Endometrial microvascular endothelial cells (primary cell): ENCODE measurements at regions not wholly inside any gene's neighbourhood (a gene's known extent, or its start where the extent isn't known, plus 50 kb on each side); places are given as distances from the start of the nearest gene placed in this dataset.
"Not testable (repeated sequence)": the region's sequence is repeated elsewhere in the genome, so short reads cannot be mapped to it uniquely, and the experiment has no call there.

Source experiments
- in situ Hi-C: cut with HindIII; loops from 2 replicates; pipeline ENCODE4 v1.10.0; 2017; ENCODE audit warnings: low sequenced_read_pairs, low pct_unique_long_range_greater_than_20kb; ENCODE audit errors: inconsistent ontology term

DNA sequence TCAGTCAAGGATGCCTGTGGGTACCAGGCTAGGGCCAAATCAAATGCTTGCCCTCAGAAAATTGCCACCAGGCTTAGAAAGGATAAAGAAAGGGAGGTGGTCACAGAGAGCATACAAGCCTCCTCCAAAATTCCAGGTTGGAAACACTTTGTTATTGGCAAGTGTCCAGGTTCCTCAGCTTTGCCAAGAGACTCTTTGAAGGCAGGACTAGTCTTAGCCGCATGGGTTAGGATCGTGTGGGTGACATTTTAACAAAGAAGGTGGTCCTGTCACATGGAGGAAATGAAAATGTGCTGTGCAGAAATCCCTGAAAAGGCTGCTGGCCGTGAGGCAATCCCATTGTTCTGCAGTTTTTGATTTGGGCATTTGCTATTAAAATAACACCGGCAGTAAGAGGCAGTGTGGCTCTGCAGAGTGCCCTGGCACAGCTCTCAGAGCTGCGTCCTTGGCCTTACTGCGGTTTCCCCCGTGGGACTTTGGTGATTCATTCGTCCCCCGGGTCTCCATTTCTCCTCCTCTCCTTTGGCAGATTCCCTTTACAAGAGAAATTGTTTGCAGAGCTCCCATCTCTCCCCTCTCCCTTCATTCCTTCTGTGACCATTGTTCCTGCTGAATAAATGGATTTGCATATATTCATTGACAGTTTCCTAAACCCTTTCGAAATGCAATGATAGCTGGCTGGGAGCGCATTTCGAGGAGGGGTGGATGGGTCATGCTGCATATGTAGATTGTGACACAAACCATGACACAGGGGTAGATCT is 187.3 kb downstream of the VAPA start:
- in situ Hi-C loops, result no loop called here

DNA sequence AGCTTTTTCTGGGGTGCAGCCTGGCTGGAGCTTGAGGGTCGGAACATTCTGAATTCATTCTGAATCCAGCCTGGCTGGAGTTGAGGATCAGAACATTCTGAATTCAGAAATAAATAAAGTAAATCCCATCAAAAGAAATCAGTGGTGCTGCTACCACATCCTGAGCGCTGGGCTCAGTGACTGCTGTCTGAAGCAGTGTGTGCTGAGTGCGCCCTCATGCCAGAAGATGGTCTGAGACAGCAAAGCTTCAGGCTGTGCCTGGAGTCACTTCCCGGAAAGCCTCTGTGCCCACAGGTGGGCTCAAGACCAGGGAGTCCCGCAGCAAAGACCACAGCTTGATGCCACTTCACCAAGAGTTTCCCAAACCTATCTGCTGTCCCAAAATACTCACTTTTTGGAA is 187.9 kb downstream of the VAPA start:
- in situ Hi-C loops, result no loop called here

DNA sequence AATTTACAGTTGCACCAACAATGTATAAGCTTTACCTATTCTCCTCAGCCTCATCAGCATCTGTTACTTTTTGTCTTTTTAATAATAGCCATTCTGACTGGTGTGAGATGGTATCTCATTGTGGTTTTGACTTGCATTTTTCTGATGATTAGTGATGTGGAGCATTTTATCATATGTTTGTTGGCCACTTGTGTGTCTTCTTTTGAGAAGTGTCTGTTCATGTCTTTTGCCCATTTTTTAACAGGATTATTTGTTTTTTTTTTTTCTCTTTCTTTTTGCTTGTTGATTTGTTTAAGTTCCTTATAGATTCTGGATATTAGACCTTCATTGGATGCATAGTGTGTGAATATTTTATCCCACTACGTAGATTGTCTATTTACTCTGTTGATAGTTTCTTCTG is 191.3 kb downstream of the VAPA start:
- in situ Hi-C loops, result not testable (repeated sequence)

DNA sequence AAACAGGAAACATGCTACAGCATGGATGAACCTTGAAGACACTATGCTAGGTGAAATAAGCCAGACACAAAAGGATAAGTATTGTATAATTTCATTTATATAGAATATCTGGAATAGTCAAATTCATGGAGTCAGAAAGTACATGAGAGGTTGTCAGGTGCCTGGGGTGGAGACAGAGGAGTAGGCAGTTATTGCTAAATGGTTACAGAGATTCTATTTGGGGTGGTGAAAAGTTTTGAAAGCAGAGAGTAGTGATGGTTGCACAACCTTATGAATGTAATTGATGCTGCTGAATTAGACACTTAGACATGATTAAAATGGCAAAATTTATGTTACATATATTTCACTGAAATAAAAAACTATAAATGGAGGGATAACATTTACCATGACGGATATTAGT is 197.4 kb downstream of the VAPA start:
- in situ Hi-C loops, result no loop called here

- in situ Hi-C loops, result no loop called here
Observed at GRCh38 chr18:10111944-10112343, 198.1 kb downstream of the VAPA start.

- in situ Hi-C loops, result no loop called here
Observed at GRCh38 chr18:10113121-10114022, 199.6 kb downstream of the VAPA start.

DNA sequence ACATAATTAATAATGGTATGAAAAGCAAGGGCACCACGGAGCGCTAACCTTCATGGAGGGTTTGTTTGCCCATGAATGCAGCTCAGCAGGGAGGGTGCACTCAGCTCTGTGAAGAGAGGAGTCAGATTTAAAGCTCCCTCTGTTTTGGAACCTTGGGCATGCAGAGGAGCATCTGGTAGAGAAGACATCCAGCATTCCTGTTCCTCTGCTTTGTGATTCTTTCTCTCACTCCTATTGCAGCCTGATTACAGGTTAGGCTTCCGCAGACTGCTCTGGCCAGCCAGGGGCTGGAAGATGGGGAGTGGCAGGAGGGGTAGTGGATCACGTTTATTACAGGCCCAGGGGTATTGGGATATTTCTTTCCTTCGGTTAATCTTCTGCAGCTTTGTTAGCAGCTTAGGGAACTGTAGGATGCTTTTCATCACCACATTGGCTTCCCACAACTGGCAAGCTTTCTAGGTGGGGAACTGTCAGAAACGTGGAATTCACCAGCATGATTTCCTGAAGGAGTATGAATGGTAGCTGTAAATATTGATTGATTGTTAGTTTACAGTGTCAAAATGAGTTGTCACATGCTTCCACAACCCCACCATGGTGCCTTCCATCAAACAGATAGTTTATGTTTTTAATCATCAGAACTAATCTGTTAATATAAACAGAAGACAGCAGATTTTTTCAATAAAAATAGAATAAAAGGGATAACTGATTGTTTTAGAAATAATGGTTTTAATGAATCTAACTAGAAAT is 201.1 kb downstream of the VAPA start:
- in situ Hi-C loops, result no loop called here

DNA sequence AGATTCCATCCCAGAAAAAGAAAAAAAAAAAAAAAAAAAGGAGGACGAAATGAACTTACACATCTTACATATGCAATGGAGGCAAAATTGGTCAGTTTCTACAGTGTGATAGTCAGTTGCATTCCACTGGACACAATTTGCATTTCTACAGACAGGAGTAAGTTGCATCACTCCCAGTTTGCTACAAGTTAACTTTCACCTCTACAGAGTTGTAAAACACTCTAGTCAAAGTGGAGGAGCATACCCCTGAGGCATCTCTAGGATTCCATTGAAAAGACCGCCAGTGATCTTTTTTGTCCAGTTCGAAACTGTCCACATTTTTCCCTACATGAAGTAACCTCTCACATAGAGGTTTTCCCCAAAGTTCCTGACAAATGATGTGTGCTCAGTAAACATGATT is 202.8 kb downstream of the VAPA start:
- in situ Hi-C loops, result no loop called here

DNA sequence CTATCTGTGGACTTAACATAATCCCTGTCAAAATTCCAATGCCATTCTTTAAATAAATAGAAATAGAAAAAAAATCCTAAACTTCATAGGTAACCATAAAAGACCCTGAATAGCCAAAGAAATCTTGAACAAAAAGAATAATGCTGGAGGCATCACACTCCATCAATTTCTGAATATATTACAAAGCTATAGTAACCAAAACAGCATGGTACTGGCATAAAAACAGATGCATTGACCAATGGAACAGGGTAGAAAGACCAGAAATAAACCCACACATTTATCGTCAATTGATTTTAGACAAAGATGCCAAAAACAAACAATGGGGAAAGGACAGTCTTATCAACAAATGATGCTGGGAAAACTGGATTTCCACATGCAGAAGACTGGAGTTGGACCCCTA is 205.7 kb downstream of the VAPA start:
- in situ Hi-C loops, result no loop called here

DNA sequence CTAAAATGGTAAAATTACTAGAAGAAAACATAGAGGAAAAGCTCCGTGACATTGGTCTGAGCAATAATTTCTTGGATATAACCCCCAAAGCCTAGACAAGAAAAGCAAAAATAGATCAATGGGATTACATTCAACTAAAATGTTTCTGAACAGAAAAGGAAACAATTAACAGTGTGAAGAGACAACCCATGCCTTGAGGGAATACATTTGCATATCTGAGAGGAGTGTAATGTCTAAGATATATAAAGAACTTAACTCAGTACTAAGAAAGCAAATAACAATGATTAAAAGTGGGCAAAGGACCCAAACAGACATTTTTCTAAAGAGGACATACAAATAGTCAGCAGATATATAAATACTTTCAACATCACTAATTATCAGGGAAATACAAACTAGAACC is 206.2 kb downstream of the VAPA start:
- in situ Hi-C loops, result no loop called here

- in situ Hi-C loops, result no loop called here
Observed at GRCh38 chr18:10120622-10121021, 206.8 kb downstream of the VAPA start.

- in situ Hi-C loops, result no loop called here
Observed at GRCh38 chr18:10121028-10121427, 207.2 kb downstream of the VAPA start.

DNA sequence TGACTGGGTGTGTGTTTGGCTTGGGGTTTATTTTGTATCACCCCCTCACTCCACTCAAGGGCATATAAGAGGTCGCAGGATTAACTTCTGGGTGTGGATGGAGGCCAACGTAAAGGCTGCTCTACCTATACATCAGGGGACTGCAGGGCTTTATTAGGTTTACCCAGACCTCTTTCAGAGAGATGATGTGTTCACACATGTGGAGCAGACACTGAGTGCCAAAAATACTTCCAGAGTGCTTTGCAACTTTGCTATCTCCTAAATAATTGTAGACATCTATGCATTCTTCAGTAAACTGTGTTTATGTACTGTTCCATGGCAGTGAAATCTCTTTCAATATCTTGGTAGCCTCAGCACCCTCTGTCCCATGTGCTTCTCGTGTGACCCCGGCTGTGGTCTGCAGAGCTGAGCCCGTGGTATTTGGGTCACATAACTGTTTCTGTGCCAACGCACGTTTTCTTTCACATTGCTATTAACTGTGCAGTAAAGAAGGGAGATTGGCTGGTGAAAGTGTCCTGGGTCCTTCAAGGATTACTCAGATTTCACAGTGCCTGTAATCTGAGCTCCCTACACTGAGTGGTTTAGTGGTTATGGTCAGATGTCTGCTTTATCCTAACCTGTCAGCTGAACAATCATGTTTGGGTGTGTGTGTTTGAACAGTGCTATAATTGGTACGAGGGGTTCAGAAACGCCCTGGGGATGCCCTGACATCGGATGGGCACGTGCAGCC is 208.1 kb downstream of the VAPA start:
- in situ Hi-C loops, result no loop called here

DNA sequence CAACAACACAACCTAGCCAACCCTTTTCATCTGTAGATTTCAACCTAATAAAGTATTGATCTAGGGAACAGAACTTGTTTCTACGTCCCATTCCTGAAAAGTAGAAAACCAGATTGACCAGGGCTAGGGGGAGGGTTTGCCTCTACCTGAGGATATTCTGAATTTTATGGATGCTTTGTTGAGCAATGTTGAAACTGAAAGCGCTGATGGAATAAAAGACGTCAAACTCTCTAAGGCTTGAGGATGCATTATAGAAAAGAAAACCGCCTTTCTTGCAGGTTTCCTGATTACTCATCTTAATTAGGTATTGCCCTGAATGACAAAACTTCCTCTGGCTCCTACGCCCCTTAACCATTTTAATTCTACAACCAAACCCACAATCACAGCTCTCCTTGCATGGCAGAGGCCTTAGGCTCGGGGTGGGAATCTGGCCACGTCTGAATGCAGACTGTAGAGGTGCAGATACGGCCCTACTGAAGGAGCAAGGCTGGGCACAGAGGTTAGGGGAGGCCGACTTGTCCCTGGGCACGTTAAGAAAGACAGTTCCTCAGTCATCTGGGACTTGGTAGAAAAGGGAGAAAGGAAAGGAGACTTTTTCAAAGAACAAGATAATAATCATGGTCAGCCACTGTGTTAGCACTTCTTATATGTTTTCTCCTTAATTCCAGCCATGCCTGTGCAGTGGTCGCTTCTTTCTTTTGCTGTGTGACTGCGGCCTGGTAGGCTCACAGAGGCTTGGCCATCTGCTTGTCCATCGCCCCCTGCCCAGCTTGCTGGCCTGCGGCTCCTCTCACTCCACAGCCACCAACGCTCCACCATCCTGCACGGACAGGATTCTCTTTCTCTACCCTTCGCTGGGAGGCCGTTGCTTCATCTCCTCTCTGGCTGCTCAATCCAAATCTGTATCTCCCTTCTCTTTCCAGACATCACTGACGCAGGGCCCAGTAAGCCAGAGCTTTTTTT is 209.5 kb downstream of the VAPA start:
- in situ Hi-C loops, result no loop called here

DNA sequence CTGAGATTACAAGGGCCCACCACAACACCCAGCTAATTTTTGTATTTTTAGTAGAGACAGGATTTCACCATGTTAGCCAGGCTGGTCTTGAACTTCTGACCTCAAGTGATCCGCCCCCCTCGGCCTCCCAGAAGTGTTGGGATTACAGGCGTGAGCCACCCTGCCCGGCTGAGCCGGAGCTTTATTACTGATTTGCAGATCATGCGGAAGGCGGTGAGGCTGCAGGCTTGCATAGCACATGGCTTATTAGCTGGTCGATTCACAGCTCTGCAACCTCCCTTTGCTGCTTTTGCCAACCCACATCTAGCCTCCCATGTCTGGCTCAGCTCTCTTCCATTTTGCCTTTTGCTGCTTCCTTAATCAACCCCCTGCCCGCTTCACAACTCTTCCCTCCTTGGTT is 210.3 kb downstream of the VAPA start:
- in situ Hi-C loops, result no loop called here

- in situ Hi-C loops, result no loop called here
Observed at GRCh38 chr18:10124557-10124956, 210.7 kb downstream of the VAPA start.

DNA sequence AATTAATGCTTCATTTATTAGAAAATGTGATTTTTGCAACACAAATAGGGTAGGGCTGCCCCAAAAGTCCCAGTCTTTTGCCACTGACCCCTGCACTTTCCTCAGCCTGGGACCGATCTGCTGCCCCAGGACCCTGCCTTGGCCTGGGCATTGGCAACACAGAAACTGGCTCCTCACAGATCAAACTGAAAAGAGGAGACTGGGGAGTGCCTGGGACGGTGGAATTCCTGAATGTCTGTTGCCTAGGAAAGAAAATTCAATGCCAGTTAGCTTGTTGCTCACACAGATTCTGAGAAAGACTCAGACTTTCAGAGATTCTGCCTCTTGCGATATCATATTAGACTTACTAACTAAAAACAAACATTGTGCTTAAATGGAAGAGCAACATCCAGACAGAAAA is 211.2 kb downstream of the VAPA start:
- in situ Hi-C loops, result no loop called here

- in situ Hi-C loops, result no loop called here
Observed at GRCh38 chr18:10127729-10128128, 213.9 kb downstream of the VAPA start.
